GM12892 (cell line): ENCODE measurements at regions not wholly inside any gene's neighbourhood (a gene's known extent, or its start where the extent isn't known, plus 50 kb on each side); places are given as distances from the start of the nearest gene placed in this dataset.
"Not testable (repeated sequence)": the region's sequence is repeated elsewhere in the genome, so short reads cannot be mapped to it uniquely, and the experiment has no call there.

Source experiments
- POLR2A ChIP-seq: IDR thresholded peaks from 2 replicates; pipeline ENCODE4 v1.6.1; 2011; ENCODE audit warnings: low read depth, low read length, control low read depth
- POLR2AphosphoS5 ChIP-seq: IDR thresholded peaks from 2 replicates; pipeline ENCODE4 v1.6.1; 2011; ENCODE audit warnings: low read depth, low read length, control low read depth
- TAF1 ChIP-seq: IDR thresholded peaks from 2 replicates; pipeline ENCODE4 v1.6.1; 2011; ENCODE audit warnings: low read depth, mild to moderate bottlenecking, control low read depth, low read length, borderline replicate concordance

GRCh38 chr1:149349448-149349847 lies 125.4 kb upstream of the NBPF19 start:
- not testable (repeated sequence) for TF ChIP-seq POLR2A, POLR2AphosphoS5, TAF1
